OCI-LY3 (cell line): ENCODE measurements at regions not wholly inside any gene's neighbourhood (a gene's known extent, or its start where the extent isn't known, plus 50 kb on each side); places are given as distances from the start of the nearest gene placed in this dataset.

Experiments
- H2AFZ ChIP-seq: fragments of 200-600, 300-600 bp; shearing (Covaris generic); 2 replicates; pipeline ENCODE4 v1.6.0; 2014; ENCODE audit warnings: antibody characterized with exemption, low read depth, low read length
- H3K27ac ChIP-seq: fragments of 200-600, 300-600 bp; sonication (generic); 2 replicates; pipeline ENCODE4 v1.5.1; 2014; ENCODE audit warnings: mild to moderate bottlenecking, low read length, moderate library complexity, mixed read lengths
- H3K27me3 ChIP-seq: fragments of 200-600, 300-600 bp; sonication (generic); 2 replicates; pipeline ENCODE4 v1.6.1; 2014; ENCODE audit warnings: low read depth, low read length, mixed read lengths
- H3K36me3 ChIP-seq: fragments of 200-600, 300-600 bp; sonication (generic); replicated peaks from 2 replicates; pipeline ENCODE3; 2014; ENCODE audit warnings: low read depth, low read length, mixed read lengths
- H3K4me1 ChIP-seq: fragments of 300-600, 200-600 bp; sonication (generic); 2 replicates; pipeline ENCODE4 v1.6.1; 2014; ENCODE audit warnings: low read length, mixed read lengths
- H3K4me2 ChIP-seq: fragments of 200-600, 300-600 bp; sonication (generic); 2 replicates; pipeline ENCODE4 v1.6.1; 2014; ENCODE audit warnings: low read length, mixed read lengths
- H3K4me3 ChIP-seq: fragments of 300-600, 200-600 bp; sonication (generic); 2 replicates; pipeline ENCODE4 v1.5.1; 2014; ENCODE audit warnings: antibody characterized with exemption, mild to moderate bottlenecking, low read length, moderate library complexity
- H3K79me2 ChIP-seq: fragments of 300-600, 200-600 bp; shearing (Covaris generic); 2 replicates; pipeline ENCODE4 v1.6.1; 2014; ENCODE audit warnings: mild to moderate bottlenecking, low read length, mixed read lengths
- H3K9ac ChIP-seq: fragments of 300-600, 200-600 bp; shearing (Covaris generic); 2 replicates; pipeline ENCODE4 v1.6.0; 2014; ENCODE audit warnings: mild to moderate bottlenecking, low read length, moderate library complexity
- H3K9me3 ChIP-seq: fragments of 200-600, 300-600 bp; shearing (Covaris generic); 2 replicates; pipeline ENCODE4 v1.6.1; 2014; ENCODE audit warnings: low read length, mixed read lengths; ENCODE audit not compliant: insufficient read depth
- H4K20me1 ChIP-seq: fragments of 200-600, 300-600 bp; sonication (generic); 2 replicates; pipeline ENCODE4 v1.6.1; 2016; ENCODE audit warnings: low read length, mixed read lengths; ENCODE audit not compliant: insufficient read depth
- EZH2phosphoT487 ChIP-seq: fragments of 200-600 bp; shearing (Covaris generic); IDR thresholded peaks from 2 replicates; pipeline ENCODE4 v1.6.1; 2018; ENCODE audit warnings: antibody characterized with exemption, mixed run types, low read depth
- TF ChIP-seq, protein P1 (sequence below): fragments of 200-600, 300-600 bp; sonication (generic); IDR thresholded peaks from 2 replicates; pipeline ENCODE4 v1.5.1; 2014; ENCODE audit warnings: antibody characterized with exemption, low read length, low read depth

DNA sequence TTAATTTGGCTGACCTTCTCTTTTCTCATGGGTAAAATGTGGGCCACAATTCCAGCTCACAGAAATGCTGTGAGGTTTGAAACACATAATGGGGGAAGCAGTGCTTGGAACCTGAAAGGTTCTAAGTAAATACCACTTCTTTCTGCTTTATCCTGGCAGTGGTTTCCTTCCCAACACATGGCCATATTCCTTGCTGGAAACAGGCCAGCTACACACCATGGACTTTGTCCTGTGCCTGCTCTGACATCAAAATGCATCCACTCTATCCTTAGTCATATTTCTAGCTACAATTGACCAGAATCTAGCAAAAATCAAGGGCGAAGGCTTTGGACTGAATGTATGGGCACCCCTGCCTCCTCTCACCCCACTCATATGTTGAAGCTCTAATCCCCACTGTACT is 93.1 kb upstream of the TRPC7 start:
- Histone ChIP-seq H3K79me2 (no peaks in the 10 kb centered on the region), H3K4me2 (no peak overlapping the region), H3K27ac (no peak overlapping the region), H4K20me1 (no peaks in the 10 kb centered on the region), H3K27me3 (no peaks in the 10 kb centered on the region), H3K9ac (no peak overlapping the region), H3K9me3 (no peaks in the 10 kb centered on the region), H3K36me3 (no peaks in the 10 kb centered on the region), H2AFZ (no peak overlapping the region), H3K4me3 (no peak overlapping the region), H3K4me1 (no peaks in the 10 kb centered on the region)
- TF ChIP-seq, protein P1, sequence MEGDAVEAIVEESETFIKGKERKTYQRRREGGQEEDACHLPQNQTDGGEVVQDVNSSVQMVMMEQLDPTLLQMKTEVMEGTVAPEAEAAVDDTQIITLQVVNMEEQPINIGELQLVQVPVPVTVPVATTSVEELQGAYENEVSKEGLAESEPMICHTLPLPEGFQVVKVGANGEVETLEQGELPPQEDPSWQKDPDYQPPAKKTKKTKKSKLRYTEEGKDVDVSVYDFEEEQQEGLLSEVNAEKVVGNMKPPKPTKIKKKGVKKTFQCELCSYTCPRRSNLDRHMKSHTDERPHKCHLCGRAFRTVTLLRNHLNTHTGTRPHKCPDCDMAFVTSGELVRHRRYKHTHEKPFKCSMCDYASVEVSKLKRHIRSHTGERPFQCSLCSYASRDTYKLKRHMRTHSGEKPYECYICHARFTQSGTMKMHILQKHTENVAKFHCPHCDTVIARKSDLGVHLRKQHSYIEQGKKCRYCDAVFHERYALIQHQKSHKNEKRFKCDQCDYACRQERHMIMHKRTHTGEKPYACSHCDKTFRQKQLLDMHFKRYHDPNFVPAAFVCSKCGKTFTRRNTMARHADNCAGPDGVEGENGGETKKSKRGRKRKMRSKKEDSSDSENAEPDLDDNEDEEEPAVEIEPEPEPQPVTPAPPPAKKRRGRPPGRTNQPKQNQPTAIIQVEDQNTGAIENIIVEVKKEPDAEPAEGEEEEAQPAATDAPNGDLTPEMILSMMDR, result no peak
- no peak for TF ChIP-seq EZH2phosphoT487

DNA sequence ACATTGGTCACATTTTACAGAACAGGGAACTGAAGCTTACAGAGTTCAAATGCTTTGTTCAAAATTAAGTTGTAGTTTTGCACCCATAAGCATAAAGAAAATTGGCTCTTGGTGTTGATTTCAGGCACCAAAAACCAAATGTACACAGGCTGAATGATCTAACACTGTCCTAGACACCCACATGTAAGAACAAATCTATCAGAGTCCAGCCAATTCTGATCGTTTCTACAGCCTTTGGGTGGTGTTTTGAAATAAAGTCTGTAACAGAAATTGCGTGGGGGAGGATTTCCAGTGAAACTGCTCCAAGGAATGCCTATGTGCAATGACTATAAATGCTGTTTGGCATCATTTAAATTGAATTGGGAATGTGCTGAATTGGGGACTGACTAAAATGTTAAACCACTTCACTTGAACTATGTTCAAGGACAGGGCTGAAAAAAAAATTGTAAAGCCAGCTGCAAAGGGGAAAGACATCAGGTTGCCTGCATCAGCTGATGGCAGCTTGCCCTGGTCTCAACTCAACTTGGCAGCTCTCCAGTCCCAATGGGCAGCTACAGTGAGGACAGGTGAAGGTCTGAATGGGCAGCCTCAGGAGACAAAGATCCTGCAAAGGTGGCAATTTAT is 92.2 kb upstream of the TRPC7 start:
- no peaks in the 10 kb centered on the region for H3K4me1 ChIP-seq
- H3K9ac ChIP-seq, result no peak overlapping the region
- no peak overlapping the region for H3K27ac ChIP-seq
- no peaks in the 10 kb centered on the region for H3K79me2 ChIP-seq
- no peak overlapping the region for H3K4me2 ChIP-seq
- H4K20me1 ChIP-seq, result no peaks in the 10 kb centered on the region
- H3K36me3 ChIP-seq, result no peaks in the 10 kb centered on the region
- H3K4me3 ChIP-seq, result no peak overlapping the region
- no peak overlapping the region for H2AFZ ChIP-seq
- H3K27me3 ChIP-seq, result no peaks in the 10 kb centered on the region
- no peaks in the 10 kb centered on the region for H3K9me3 ChIP-seq
- TF ChIP-seq EZH2phosphoT487, result no peak
- TF ChIP-seq, protein P1, result no peak

DNA sequence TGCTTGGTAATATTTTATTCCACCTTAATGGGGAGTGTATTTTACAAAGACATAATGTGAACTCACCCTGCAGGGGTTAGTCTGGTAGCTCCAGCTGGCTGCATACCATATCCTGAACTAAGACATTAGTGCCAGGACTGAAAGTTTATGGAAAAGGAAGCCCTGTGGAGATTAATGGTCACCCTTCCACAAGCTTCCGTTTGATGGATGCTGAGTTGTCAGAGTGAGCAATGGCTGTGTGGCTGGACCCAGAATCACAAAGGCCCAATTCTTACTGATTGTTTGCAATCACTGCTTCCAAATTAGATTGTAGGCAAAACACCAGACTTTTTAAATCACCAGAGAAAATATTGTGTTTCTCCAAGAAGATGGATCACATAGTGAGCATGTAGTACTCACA is 90.1 kb upstream of the TRPC7 start:
- H3K4me3 ChIP-seq, result no peak overlapping the region
- H3K4me1 ChIP-seq, result no peaks in the 10 kb centered on the region
- TF ChIP-seq EZH2phosphoT487, result no peak
- TF ChIP-seq, protein P1, result no peak
- H3K36me3 ChIP-seq, result no peaks in the 10 kb centered on the region
- no peak overlapping the region for H3K27ac ChIP-seq
- no peaks in the 10 kb centered on the region for H3K27me3 ChIP-seq
- H3K9ac ChIP-seq, result no peak overlapping the region
- no peaks in the 10 kb centered on the region for H3K9me3 ChIP-seq
- H3K4me2 ChIP-seq, result no peak overlapping the region
- H2AFZ ChIP-seq, result no peak overlapping the region
- H4K20me1 ChIP-seq, result no peaks in the 10 kb centered on the region
- H3K79me2 ChIP-seq, result no peaks in the 10 kb centered on the region

DNA sequence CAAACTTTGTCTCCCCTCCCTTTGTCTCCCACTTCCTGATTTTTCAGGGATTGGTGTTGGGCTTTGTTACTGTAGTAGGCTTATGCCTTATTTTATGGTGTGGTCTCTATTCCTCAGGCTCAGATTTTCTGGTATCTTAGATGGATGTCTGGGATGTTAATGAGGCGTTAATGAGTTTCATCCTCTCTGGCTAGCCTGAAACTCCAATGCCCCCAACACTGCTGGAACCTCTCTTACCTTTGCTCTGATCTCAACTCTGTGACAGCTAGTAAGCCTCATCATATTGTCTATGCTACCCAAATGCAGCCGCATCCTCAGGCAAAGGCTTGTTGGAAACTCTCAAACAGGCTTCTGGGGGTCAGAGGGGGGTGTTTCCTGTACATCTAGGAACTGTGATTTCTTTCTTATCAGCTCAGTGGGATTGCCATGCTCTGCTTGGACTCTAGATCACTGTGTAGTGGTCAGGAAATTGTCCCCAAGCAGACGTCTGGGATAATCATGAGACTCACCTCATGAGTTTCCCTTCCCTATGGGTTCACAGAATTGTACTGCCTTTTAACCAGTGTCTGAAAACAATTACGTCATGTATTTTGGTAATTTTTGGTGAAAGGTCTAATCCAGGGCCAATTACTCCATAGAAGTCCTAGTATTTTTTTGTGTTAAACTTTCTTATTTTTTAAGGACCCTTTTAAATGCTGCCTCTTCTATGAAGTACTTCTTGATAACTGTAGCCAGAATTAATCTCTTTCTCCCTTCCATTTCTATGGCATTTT is 88.8 kb upstream of the TRPC7 start:
- Histone ChIP-seq H3K9ac (no peak overlapping the region), H3K36me3 (no peaks in the 10 kb centered on the region), H3K27ac (no peak overlapping the region), H3K4me3 (no peak overlapping the region), H3K4me1 (no peaks in the 10 kb centered on the region), H3K4me2 (no peak overlapping the region), H3K79me2 (no peaks in the 10 kb centered on the region), H3K9me3 (no peaks in the 10 kb centered on the region), H2AFZ (no peak overlapping the region), H3K27me3 (no peaks in the 10 kb centered on the region), H4K20me1 (no peaks in the 10 kb centered on the region)
- TF ChIP-seq, protein P1, result no peak
- no peak for TF ChIP-seq EZH2phosphoT487
